ENCODE measurements at regions not wholly inside any gene's neighbourhood (a gene's known extent, or its start where the extent isn't known, plus 50 kb on each side); places are given as distances from the start of the nearest gene placed in this dataset.

DNA sequence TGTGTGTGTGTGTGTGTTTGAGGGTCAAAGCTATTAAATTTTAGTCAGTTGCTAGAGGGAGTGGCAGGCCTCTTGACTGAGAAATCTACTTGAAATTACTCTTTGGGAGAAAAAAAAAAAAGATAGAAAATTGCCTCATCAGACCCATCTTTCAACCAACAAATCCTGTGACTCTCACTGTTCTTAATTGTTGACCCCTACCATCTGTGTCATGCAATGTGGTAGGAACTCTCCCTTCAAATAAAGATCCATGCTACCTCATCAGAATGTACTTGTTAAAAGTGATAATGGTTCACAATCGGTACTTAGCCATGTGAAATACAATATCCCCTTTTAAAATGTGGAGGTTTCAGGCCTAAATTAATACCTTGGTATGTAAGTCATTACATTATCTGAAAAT, 670.8 kb upstream of the FANCL start:
- DNase-seq (ENCODE audit: low read depth) = no peak

DNA sequence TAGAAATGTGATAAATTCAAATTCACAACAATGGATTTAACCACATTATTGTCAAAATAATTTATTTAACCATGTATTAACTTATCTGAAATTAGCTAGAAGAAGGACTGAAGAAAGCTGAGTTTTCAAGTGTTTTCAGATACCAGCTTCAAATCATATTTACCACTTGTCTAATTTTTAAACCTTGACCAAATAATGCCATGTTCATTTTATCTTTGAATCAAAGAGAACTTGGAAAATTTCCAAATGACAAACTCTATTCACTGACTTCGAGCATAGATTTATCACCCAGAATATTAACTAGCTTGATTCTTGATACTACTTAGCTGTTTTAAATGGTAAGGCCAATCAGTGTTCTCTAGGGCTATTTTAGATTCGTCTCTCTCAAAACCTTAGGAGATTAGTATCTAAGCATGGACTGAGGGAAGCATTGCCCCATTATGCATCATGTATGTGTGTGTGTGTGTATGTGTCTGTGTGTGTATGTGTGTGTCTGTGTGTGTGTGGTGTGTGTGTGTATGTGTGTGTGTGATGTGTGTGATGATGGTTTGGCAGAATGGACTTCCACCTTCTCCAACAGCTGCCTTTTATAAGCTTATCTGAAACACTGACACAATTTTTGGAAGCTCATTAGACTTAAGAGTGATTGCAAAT, 667.5 kb upstream of the FANCL start:
- DNase-seq (ENCODE audit: low read depth) = no peak

DNA sequence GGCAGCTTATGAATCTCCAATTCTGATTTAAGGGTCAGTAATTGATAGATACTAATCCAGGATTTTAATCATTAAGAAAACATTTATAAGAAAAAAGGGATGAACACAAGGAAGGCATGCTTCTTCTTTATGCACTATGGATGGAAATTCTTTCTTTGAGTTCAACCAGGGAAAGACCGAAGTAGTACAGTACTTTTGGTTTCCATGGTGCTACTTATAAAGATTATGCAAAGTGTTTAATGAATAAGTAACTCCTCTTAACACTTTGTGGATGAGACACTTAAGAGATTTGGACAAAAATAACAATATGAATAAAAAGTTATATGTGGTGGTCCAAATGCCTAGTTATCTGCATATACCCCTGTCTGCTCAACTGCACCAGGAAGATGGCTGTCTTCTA, 666.5 kb upstream of the FANCL start:
- DNase-seq (ENCODE audit: low read depth) = no peak

DNA sequence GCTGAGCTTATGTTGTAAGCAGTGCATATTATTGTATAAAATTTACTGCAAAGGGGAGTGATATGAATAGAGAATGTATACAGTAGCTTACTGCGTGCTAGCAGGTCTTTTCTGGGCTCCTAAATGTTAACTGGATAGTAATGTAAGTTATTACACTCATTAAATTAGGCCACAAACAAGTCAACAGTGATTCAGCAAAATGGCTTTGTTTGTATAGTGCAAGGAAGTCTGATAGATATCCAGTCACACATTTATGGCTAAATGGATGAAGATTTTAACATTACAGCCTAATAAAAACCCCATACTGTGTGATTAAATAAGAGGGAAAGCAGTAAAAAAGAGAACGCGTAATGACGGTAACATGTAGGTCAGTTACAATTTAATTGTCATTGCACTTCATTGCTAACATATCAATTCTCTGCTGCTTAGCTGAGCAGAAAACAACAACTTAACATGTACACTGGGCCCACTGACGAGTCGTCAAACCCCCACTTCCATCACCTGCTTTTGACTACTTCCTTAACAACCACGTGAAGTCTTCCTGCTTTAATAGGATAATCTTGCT, 665.0 kb upstream of the FANCL start:
- DNase-seq (ENCODE audit: low read depth) = no peak

DNA sequence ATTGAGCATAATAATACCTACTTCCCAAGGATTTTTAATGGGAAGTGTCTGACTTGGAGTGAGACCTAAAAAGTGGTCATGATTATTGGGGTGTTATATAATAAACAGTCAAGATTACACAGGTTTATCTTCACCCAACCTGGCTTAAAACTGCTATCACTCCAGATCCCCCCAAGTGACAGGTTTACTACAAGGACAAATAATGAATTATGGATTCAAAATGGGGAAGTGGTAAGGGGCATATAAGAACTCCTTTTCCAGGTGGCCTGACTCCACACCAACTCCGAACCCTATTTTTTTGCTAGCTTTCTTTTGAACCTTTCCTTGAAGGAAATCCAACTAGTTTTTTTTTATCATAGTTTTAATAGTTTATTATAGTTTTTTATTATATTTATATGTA, 663.0 kb upstream of the FANCL start:
- DNase-seq (ENCODE audit: low read depth) = no peak

DNA sequence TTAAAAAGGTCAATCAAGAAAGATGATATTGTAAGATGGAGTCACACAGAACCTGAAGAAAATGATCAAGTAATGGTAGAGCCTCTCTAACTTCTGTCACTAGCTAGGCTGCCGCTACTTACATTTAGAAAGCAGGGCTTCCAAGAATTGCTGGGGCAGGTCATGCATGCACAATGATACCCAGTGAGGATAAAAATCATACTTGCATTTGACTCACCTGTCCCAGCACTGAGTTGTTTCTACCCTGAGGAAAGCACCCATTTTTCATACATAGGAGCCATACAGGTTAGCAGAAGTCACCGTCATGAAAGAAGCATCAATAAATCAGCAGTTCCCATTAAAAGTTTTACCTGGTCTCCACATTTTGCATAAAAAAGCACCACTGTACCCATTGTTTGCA, 662.3 kb upstream of the FANCL start:
- DNase-seq (ENCODE audit: low read depth) = no peak

DNA sequence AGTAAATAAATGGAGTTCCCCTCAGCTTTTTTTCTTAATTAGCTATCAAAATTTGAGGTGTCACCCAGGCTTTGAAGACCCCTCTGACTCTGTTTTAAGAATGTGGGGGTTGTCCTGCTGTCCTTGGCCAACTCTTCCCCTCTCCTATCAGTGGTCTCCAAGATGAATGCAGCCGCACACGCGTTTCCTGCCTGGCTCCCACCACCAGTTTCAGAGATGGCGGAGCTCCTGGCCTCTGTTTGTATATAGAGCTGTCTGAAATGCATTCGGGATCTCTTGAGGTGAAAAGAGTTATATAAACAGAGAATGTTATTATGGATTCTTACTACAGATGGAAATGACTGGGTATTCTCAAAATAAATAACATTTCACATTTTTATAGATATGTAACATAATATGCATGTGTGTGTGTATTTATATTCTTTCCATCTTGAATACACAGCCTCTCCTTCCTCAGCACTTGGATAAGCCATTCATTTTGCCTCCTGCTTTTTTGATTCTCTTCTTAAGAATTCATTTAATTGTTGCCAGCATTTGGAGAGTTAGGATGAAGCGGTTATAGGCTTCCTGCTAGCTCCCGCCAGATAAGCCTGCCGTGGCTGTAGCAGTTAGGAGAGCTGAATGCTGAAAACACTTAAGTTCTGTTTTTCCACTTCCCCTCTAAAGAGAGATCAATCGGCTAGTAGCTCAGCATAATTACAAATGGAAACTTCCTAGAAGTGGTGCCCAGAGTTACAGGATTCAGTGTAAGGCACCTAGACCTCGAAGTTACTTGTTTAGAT, 659.3 kb upstream of the FANCL start:
- DNase-seq (ENCODE audit: low read depth) = no peak

DNA sequence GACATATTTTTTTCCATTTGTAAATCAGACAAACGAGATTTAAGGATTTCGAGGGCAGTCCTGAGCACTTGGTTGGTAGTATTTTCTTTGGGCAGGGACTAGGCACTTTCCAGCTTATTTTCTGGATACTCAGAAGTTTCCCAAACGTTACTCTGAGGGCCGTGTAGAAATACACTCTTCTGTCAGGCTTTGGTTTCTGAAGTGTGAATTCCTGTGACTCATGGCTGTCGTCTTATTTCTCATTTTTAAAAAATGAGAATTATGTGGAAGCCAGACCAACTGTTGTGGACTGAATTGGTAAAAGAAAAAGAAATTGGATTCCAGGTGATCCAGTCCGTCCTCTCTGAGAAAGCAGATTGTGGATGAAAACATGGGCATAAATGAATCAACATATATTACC, 658.6 kb upstream of the FANCL start:
- peak; percentile 46 for DNase-seq (ENCODE audit: low read depth)

DNA sequence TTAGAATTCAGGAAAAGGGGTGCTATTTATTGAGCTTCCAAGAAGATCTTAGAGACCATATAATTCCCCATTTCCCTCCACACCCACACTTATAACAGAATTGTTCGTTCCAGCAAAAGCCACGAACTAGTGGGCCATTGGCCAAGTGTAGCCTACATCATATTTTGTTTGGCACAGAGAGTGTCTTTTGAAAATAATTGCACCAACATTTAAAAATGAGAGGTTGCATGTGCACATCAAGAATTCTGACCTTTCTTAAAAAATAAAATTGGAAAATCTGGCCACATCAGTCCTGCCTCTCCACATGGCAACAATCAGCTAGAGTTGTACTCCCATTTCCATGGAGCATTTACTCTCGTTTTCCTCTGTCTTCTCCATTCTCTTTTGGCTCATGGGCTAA, 655.5 kb upstream of the FANCL start:
- no peak for DNase-seq (ENCODE audit: low read depth)

DNA sequence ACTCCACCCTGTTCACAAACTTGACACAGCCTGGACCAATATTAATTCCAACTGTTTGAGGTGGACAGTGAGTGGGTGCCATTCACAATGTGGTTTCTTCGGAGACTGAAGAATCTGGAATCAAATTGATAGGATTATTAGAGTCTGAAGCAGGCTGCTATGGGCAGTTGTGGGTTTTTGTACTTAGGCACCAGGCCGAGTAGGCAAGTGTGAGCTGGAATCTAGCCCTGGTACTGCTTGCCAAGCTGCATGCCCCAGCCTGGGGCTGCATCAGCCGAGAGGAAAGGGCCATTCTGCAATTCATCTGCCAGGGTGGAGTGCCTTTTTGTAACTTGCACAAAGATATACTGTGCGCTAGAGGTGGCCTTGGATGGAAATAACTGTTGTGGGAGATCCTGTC, 654.7 kb upstream of the FANCL start:
- no peak for DNase-seq (ENCODE audit: low read depth)

DNA sequence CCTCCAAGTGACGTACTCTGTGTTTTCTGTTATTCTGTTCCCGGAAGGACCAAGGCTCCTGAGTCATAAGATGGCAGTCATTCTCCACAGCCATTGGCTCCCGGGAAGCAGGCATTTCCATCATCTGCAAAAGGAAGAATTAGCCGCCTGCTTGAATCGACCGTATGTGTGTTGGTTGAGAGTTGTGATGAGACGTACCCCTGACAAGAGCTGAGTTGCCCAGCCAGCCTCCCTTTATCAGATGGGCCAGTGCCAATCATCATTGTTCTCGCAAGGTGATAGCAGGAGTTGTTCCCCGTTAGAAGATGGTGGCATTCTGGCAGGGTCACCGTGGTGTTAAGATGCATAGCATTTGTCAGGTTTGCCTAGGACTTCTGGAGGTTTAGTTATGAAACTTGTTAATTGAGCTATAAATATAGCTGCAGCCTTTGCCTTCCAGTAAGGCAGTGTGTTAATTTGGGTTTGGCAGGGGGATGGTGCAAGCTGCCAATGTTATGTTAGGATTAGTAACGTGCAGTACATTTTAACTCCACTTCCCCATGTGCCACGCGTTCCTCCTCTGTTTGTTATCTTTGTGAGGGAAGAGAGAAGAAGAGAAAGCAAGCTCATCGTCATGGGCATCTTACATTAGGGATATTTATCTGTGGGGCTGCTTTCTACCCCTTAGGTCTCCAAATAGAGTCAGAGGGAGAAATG, 652.7 kb upstream of the FANCL start:
- DNase-seq (ENCODE audit: low read depth) = no peak

DNA sequence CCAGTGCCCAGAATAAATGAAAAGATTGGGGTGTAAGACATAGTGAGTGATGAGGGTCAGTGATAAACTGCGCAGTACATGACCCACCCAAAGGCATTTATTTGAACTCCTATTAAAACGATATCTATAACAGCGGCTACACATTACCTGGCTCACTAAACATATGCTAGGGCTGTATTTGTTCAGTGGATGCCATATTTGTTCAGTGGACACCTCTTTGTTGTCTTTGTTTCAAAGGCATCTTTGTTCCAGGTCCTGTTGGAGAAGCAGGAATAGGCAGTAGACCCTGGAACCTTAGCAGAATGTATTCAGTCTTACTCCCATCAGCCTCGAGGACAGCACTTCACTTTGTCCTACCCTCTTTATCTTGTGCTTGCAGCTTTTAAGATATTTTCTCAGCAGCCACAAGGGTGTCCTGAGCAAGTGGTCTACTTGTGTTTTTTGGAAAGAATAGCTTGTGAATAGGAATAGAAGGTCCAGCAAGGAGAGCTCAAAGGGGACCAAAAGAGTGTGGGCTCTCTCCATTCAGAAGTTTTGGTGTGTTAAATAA, 650.8 kb upstream of the FANCL start:
- no peak for DNase-seq (ENCODE audit: low read depth)

DNA sequence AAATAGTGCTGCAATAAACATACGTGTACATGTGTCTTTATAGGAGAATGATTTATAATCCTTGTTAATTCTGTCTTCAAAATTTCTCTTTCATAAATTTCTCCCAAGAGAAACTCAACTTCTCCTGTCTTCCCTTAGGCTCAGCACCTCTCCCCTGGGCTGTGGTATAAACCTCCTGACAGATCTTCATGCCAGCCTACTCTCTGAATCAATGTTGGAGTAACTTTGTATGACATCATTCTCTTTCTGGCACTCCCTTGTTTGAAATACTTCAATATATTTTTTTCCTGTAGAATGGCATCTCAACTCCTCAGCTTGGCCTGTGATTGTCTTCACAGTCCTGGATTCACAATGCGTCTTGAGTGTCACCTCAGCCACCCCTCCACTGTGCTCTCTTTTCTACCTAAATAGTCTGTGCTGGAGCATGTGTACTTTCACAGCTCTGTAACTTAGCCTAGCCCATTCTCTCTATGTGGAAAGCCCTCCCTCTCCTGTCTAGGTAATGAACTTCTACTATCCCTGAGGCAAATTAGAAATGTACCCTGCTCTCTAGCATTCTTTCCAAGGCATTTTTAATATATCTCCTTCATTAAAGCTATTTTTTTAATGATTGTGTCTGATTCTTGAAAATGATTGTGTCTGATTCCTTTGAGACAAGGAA, 649.9 kb upstream of the FANCL start:
- DNase-seq (ENCODE audit: low read depth) = no peak

DNA sequence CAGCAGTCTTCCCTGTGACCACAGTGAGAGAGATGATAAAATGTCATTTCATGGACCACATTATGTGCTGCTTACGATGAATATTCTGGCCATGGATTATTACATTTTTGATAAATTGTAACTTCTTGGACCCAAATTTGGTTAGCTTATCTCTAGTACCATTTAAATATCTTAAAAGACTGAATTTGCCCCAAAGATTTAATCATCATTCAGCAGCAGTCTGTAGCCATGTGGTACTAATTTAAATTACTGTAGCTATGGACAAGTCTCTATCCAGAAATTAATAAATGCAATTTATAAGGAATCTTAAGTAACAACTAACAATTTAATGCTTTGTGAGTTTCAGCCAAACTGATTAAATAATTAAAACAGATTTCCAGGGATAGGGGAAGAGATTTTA, 644.9 kb upstream of the FANCL start:
- no peak for DNase-seq (ENCODE audit: low read depth)

DNA sequence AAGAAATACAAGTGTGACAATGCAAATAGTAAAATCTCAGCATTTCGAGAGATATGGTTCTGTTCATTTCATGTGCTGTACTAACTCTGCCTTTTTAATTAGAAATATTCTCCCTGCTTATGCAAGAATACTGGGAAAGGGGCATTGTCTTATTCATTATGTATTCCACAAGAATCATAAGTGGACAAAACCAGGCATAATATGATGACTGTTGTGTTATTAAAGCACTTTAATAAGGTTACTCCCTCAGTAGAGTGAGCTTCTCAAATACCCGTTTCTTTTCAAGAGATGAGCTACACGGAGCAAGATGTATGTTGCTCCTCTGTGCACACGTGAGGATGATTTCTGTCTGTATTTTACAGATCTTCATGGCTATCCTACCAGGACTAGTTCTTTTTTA, 638.7 kb upstream of the FANCL start:
- no peak for DNase-seq (ENCODE audit: low read depth)

DNA sequence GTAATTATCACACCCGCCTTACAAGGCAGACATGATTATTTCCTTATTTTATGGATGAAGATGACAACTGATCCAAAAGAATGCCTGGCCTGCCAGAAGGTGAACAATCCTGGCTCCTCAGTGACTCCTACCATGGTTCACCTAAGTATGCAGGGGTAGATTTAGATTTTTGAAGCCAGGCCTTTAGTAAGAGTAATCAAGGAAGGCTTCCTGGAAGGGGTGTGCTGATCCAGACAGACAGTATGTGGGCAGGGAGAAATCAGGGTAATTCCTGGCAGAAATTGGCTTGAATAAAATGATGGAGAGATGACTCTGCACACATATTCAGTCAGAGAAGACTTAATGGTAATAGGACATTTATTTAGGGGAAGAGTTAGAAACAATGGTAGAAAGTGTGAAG, 637.7 kb upstream of the FANCL start:
- no peak for DNase-seq (ENCODE audit: low read depth)

DNA sequence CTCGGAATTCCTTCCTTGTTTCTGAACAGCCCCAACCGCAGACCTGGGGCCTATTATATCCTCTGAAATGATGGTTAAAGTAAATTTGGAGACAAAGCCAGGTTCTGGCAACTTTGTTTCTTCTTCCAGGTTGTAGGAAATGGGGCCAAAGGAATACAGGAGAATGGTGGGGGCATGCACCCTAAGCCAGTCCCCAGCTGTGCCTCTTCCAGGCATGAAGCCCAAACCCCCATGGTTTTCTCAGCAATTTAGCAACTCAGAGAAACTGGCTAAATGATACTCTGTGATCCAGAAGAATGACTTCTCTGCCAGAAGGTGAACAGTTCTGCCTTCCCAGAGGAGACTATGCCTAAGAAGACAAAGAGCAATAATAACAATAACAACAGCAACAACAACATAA, 635.0 kb upstream of the FANCL start:
- DNase-seq (ENCODE audit: low read depth) = no peak

DNA sequence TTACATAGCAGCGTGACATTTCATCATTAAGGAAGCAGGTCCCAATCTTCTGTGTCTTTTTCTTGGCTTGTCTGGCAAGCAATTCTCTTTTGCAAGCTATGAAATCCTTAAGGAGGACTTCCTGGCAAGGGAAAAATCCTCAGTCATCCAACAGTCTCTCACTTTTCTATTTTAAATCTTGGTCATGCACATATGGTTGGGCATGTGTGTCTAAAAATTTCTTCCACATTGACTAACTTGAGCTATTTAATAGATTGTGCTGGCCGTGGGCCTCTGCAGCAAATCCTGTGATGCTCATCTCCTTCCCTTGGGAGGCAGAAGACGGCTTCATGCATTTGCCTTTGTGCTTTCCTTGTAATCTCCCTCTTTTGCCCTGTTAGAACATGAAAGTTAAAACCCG, 634.3 kb upstream of the FANCL start:
- DNase-seq (ENCODE audit: low read depth) = no peak

DNA sequence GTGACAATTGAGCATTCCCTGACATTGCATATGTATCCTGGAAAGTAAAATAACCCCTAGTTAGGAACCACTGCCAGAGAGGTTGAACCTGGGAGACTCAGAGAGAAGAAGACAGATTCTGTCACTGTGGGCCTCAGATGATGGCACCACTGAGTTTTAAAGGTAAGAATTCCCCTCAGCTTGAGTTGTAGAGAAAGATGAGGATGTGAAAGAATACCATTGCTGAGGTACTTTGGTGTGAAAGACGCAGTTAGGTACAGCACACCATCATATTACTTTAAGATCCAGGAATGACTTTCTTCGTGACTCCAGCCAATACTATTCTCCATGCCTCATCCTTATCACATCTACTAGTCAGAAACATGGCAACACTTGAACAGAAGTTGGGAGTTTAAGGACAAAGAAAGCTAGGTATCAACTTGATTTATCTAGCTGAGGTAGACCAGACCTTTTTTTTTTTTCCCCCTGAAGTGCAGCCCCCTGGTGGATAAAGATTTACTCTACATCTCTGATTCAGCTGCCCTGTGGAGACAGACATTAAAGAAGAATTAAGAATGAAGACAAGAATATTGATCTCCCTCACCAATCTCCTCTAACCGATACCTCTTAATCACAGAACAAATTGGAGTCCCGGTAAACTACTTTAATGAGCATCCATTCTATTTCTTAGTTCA, 630.5 kb upstream of the FANCL start:
- peak; percentile 10 for DNase-seq (ENCODE audit: low read depth)

DNA sequence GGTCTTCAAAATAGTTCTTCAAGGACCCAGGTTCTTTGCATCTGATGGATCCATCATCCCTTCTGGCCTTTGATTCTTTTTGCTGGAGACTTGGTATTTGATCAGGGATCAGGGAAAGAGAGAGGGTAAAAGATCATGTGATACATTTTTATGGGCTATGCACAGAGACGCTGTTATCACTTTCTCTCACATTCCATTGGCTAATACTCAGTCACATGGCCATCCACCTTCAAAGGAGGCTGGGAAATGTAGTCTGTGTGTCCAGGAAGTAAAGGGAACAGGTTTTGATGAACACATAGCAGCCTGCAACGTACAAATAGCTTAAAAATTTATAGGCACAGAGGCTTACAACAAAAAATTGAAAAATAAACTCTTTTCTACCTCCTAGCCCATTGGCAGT, 629.6 kb upstream of the FANCL start:
- peak; percentile 15 for DNase-seq (ENCODE audit: low read depth)

DNA sequence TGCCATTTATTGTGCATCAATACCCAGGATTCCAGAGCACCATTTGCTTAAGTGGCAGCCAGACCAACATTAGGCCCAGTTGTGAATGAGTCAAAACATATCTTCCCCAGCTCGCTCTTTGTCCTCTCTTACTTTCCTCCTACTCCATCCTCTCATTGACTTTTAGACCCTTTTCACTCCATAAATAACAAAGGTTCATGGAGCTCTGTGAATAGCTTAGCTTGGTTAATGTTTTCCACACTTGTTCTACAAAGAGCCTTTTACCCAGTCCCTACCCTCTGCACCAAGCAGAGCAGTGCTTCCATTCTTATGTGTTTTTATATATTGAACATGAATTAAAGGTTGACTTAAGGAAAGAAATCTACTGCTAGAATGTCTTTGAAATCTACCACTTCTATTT, 625.8 kb upstream of the FANCL start:
- no peak for DNase-seq (ENCODE audit: low read depth)

DNA sequence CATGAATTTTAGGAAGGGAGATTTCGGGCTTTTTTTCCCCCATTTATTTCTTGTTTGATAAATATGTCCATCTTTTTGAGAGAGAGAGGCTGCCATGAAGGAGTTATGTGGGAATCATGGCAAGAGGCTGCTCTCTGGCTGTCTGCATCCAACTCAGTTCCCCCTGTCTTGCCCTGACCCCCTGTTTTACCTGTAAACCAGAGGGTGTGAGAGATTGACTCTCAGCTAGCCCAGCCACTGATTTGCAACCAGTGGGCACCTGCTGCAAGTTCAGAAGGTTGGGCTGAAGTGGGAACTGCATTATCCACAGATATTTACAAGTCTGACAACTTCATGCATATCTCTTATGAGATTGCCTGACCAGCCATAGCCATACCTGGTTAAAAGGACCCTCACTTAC, 625.4 kb upstream of the FANCL start:
- DNase-seq (ENCODE audit: low read depth) = no peak
